IMR-90 (cell line): ENCODE measurements at regions not wholly inside any gene's neighbourhood (a gene's known extent, or its start where the extent isn't known, plus 50 kb on each side); places are given as distances from the start of the nearest gene placed in this dataset.

Experiments used
- ATAC-seq: fragments of 200-7000 bp; cut with Tn5 transposase; 2 replicates; pipeline ENCODE4 v1.9.1; 2020; ENCODE audit warnings: low read depth, mild to moderate bottlenecking, moderate library complexity
- BruUV-seq: library from RNA; stranded (reverse); fragments of 400-500 nt; replicated peaks from 2 replicates; lab custom pipeline; 2021; lab: Mats Ljungman, UMichigan
- CTCF ChIA-PET: fragments of 300-600 bp; formaldehyde crosslinking; extraction: SDS; loops from one replicate; lab custom pipeline; 2021; ENCODE audit warnings: antibody characterized with exemption; lab: Yijun Ruan, JAX
- POLR2A ChIA-PET: fragments of 300-600 bp; sonication (Branson Sonifier 250); formaldehyde crosslinking; loops from one replicate; lab custom pipeline; 2022; ENCODE audit warnings: antibody characterized with exemption; ENCODE audit not compliant: unreplicated experiment; lab: Charles Lee
- DNase-seq: peaks from one replicate; pipeline ENCODE4 v3.0.0; 2013
- H2AFZ ChIP-seq: replicated peaks from 2 replicates; pipeline ENCODE3; 2013; ENCODE audit warnings: low read length, mild to moderate bottlenecking; ENCODE audit not compliant: poor library complexity
- H2AK5ac ChIP-seq: 2 replicates; pipeline ENCODE4 v1.6.1; 2013; ENCODE audit warnings: low read depth, low read length, inconsistent platforms
- H2AK9ac ChIP-seq: replicated peaks from 2 replicates; pipeline ENCODE3; 2013; ENCODE audit warnings: mild to moderate bottlenecking, low read depth, low read length, moderate library complexity; ENCODE audit not compliant: poor library complexity
- H2BK120ac ChIP-seq: 2 replicates; pipeline ENCODE4 v1.6.1; 2013; ENCODE audit warnings: low read depth, low read length, inconsistent platforms
- H2BK15ac ChIP-seq: 3 replicates; pipeline ENCODE4 v1.6.1; 2013; ENCODE audit warnings: low read depth, low read length, inconsistent platforms
- H2BK20ac ChIP-seq: 2 replicates; pipeline ENCODE4 v1.6.1; 2013; ENCODE audit warnings: low read depth, mild to moderate bottlenecking, inconsistent platforms, low read length, moderate library complexity
- H2BK5ac ChIP-seq: 2 replicates; pipeline ENCODE4 v1.6.1; 2013; ENCODE audit warnings: mild to moderate bottlenecking, low read depth, low read length, inconsistent platforms; ENCODE audit not compliant: poor library complexity, severe bottlenecking
- H3K14ac ChIP-seq: replicated peaks from 2 replicates; pipeline ENCODE4 v1.6.1; 2013; ENCODE audit warnings: low read depth, low read length, inconsistent platforms
- H3K18ac ChIP-seq: 2 replicates; pipeline ENCODE4 v1.6.1; 2013; ENCODE audit warnings: low read depth, low read length, control low read depth
- H3K23ac ChIP-seq: 2 replicates; pipeline ENCODE4 v1.6.1; 2013; ENCODE audit warnings: low read depth, low read length, inconsistent platforms
- H3K27ac ChIP-seq: 2 replicates; pipeline ENCODE4 v1.5.1; 2013; ENCODE audit warnings: mild to moderate bottlenecking, control low read depth, low read length; ENCODE audit not compliant: insufficient read depth
- H3K27me3 ChIP-seq: 2 replicates; pipeline ENCODE4 v1.6.1; 2013; ENCODE audit warnings: low read length; ENCODE audit not compliant: control insufficient read depth, insufficient read depth
- H3K36me3 ChIP-seq: 2 replicates; pipeline ENCODE4 v1.6.1; 2013; ENCODE audit warnings: low read length, mixed read lengths; ENCODE audit not compliant: control insufficient read depth, insufficient read depth
- H3K4ac ChIP-seq: 2 replicates; pipeline ENCODE4 v1.6.1; 2013; ENCODE audit warnings: low read depth, low read length, inconsistent platforms
- H3K4me1 ChIP-seq: 2 replicates; pipeline ENCODE4 v1.6.1; 2013; ENCODE audit warnings: low read length, mixed read lengths; ENCODE audit not compliant: control insufficient read depth, insufficient read depth
- H3K4me2 ChIP-seq: 2 replicates; pipeline ENCODE4 v1.6.1; 2013; ENCODE audit warnings: low read depth, mild to moderate bottlenecking, control low read depth, low read length, moderate library complexity
- H3K4me3 ChIP-seq: 2 replicates; pipeline ENCODE4 v1.5.1; 2013; ENCODE audit warnings: low read depth, mild to moderate bottlenecking, control low read depth, low read length, moderate library complexity; ENCODE audit not compliant: insufficient read depth
- H3K56ac ChIP-seq: 2 replicates; pipeline ENCODE4 v1.6.1; 2013; ENCODE audit warnings: low read length, inconsistent platforms; ENCODE audit not compliant: insufficient read depth; ENCODE audit errors: extremely low read depth
- H3K79me1 ChIP-seq, 2 experiments: 2 replicates each; pipeline ENCODE4 v1.6.1; 2013; ENCODE audit warnings: low read length in 2 of 2, inconsistent platforms in 1 of 2, low read depth in 1 of 2
- H3K9ac ChIP-seq: 2 replicates; pipeline ENCODE4 v1.6.1; 2013; ENCODE audit warnings: low read depth, low read length, control low read depth
- H3K9me1 ChIP-seq: 2 replicates; pipeline ENCODE4 v1.6.1; 2013; ENCODE audit warnings: low read length, inconsistent platforms; ENCODE audit not compliant: insufficient read depth
- H3K9me3 ChIP-seq: 2 replicates; pipeline ENCODE4 v1.6.1; 2013; ENCODE audit warnings: low read length; ENCODE audit not compliant: control insufficient read depth, insufficient read depth
- H4K20me1 ChIP-seq: 2 replicates; pipeline ENCODE4 v1.6.1; 2013; ENCODE audit warnings: low read length, inconsistent platforms; ENCODE audit not compliant: insufficient read depth
- H4K5ac ChIP-seq: 2 replicates; pipeline ENCODE4 v1.6.1; 2013; ENCODE audit warnings: mild to moderate bottlenecking, low read depth, low read length, control low read depth
- H4K8ac ChIP-seq, 2 experiments: 2 replicates each; pipeline ENCODE4 v1.6.1; 2013; ENCODE audit warnings: low read depth in 2 of 2, low read length in 2 of 2, control low read depth in 1 of 2, inconsistent platforms in 1 of 2
- H4K91ac ChIP-seq: 2 replicates; pipeline ENCODE4 v1.6.1; 2013; ENCODE audit warnings: low read depth, low read length, inconsistent platforms; ENCODE audit not compliant: insufficient read depth
- BHLHE40 ChIP-seq: fragments of 150-350 bp; IDR thresholded peaks from 2 replicates; pipeline ENCODE4 v1.6.1; 2016; ENCODE audit warnings: mild to moderate bottlenecking, low read depth, low read length
- CEBPB ChIP-seq: IDR thresholded peaks from 2 replicates; pipeline ENCODE4 v1.6.1; 2012; ENCODE audit warnings: low read depth, low read length, improper control_type of control experiment
- CHD1 ChIP-seq: IDR thresholded peaks from 2 replicates; pipeline ENCODE4 v1.6.1; 2012; ENCODE audit warnings: low read depth, low read length, improper control_type of control experiment
- MAFK ChIP-seq: IDR thresholded peaks from 2 replicates; pipeline ENCODE4 v1.6.1; 2012; ENCODE audit warnings: low read depth, low read length, improper control_type of control experiment
- MAZ ChIP-seq: IDR thresholded peaks from 2 replicates; pipeline ENCODE4 v1.6.1; 2012; ENCODE audit warnings: low read depth, mild to moderate bottlenecking, low read length, improper control_type of control experiment, moderate library complexity, borderline replicate concordance
- MXI1 ChIP-seq: IDR thresholded peaks from 2 replicates; pipeline ENCODE4 v1.6.1; 2012; ENCODE audit warnings: low read depth, mild to moderate bottlenecking, low read length, moderate library complexity, borderline replicate concordance
- RAD21 ChIP-seq: IDR thresholded peaks from 2 replicates; pipeline ENCODE4 v1.6.1; 2012; ENCODE audit warnings: low read length, improper control_type of control experiment
- RCOR1 ChIP-seq: IDR thresholded peaks from 2 replicates; pipeline ENCODE4 v1.6.1; 2012; ENCODE audit warnings: mild to moderate bottlenecking, low read length, improper control_type of control experiment; ENCODE audit not compliant: insufficient replicate concordance
- SMC3 ChIP-seq: fragments of 150-350 bp; IDR thresholded peaks from 2 replicates; pipeline ENCODE4 v1.6.1; 2016; ENCODE audit warnings: low read depth, mild to moderate bottlenecking, antibody characterized with exemption, low read length, moderate library complexity
- WGBS, 2 experiments: methylation state at CpG; one replicate each; pipeline versions ENCODE4 v1.1.5 to v1.1.7; 2013; ENCODE audit warnings: missing lambda C conversion rate in 2 of 2; ENCODE audit not compliant: insufficient read length in 1 of 2; ENCODE audit errors: extremely low coverage in 2 of 2; 5-methylcytosine and 5-hydroxymethylcytosine counted together
- dilution Hi-C: fragments of 300-500 bp; cut with HindIII; formaldehyde crosslinking; loops from one replicate; pipeline ENCODE4 v1.14.3; 2018; ENCODE audit warnings: low sequenced_read_pairs; ENCODE audit not compliant: unreplicated experiment
- in situ Hi-C: fragments of 300-500 bp; cut with MboI; formaldehyde crosslinking; loops from 3 replicates; pipeline ENCODE4 v1.14.3; 2019; ENCODE audit warnings: low sequenced_read_pairs, inconsistent platforms, mixed read lengths
- intact Hi-C: fragments of 100-400 bp; cut with micrococcal nuclease; formaldehyde crosslinking; loops from 2 replicates; pipeline ENCODE4 v1.10.0; 2022
- TF ChIP-seq, protein P1 (sequence below): fragments of 150-350 bp; IDR thresholded peaks from 2 replicates; pipeline ENCODE4 v1.6.1; 2016; ENCODE audit warnings: low read depth, mild to moderate bottlenecking, low read length, moderate library complexity, borderline replicate concordance
- TF ChIP-seq, protein P2 (sequence below): fragments of 150-350 bp; IDR thresholded peaks from 2 replicates; pipeline ENCODE4 v1.6.1; 2017; ENCODE audit warnings: mild to moderate bottlenecking, antibody characterized with exemption, low read length, low read depth

DNA sequence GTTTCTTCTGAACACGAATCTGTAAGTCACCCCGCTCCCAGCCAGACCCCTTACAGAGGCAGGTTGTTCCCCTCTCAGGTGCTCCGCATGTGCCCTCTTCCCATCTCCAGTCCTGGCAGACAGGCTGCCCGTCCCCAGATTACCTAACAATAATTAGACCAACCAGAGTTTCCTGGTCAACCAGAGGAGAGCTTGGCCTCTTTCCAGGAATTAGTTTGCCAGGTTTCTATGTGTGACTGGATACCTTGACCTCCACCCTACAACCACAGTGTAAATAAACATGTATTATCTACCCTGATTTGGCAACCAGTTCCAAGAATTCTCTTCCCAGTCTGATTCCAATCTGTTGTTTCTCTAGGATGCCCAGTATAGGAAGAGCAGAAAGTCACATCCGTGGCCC is 178.0 kb upstream of the UMPS start:
- WGBS, 2 experiments = 66% methylated on average over 3 of the region's 5 CpGs; no CpG with 5 or more reads in 1 of the 2 experiments
- in situ Hi-C loops = no loop called here
- TF ChIP-seq RCOR1 (no peak), RAD21 (no peak), SMC3 (no peak), MAFK (no peak), CEBPB (no peak), BHLHE40 (no peak), CHD1 (no peak), MXI1 (no peak), MAZ (no peak)
- TF ChIP-seq, protein P1, sequence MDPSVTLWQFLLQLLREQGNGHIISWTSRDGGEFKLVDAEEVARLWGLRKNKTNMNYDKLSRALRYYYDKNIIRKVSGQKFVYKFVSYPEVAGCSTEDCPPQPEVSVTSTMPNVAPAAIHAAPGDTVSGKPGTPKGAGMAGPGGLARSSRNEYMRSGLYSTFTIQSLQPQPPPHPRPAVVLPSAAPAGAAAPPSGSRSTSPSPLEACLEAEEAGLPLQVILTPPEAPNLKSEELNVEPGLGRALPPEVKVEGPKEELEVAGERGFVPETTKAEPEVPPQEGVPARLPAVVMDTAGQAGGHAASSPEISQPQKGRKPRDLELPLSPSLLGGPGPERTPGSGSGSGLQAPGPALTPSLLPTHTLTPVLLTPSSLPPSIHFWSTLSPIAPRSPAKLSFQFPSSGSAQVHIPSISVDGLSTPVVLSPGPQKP = no peak
- TF ChIP-seq, protein P2, sequence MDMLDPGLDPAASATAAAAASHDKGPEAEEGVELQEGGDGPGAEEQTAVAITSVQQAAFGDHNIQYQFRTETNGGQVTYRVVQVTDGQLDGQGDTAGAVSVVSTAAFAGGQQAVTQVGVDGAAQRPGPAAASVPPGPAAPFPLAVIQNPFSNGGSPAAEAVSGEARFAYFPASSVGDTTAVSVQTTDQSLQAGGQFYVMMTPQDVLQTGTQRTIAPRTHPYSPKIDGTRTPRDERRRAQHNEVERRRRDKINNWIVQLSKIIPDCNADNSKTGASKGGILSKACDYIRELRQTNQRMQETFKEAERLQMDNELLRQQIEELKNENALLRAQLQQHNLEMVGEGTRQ = no peak
- H2AK9ac ChIP-seq = no peak overlapping the region
- H3K4me2 ChIP-seq = no peak overlapping the region
- H3K23ac ChIP-seq = no peak overlapping the region
- no peak overlapping the region for H2BK20ac ChIP-seq
- no peaks in the 10 kb centered on the region for H3K9me3 ChIP-seq
- intact Hi-C loops = loop anchor here (5.0 kb wide), 1 partner anchor 85 kb away; no protein-coding TSS in a partner anchor
- no peak overlapping the region for H2AK5ac ChIP-seq
- no peaks in the 10 kb centered on the region for H3K9me1 ChIP-seq
- dilution Hi-C loops = no loop called here
- ChIA-PET CTCF (interaction anchor here (0.5 kb wide), 1 partner anchor 11 kb away, joined by 3 read pairs; no protein-coding TSS in a partner anchor), POLR2A (no interaction called here)
- H2BK120ac ChIP-seq = no peak overlapping the region
- H3K36me3 ChIP-seq = no peaks in the 10 kb centered on the region
- H4K20me1 ChIP-seq = no peaks in the 10 kb centered on the region
- H4K5ac ChIP-seq = no peak overlapping the region
- H3K56ac ChIP-seq = no peak overlapping the region
- no peak overlapping the region for H3K14ac ChIP-seq
- H3K27me3 ChIP-seq = peaks cover 15% of the 10 kb centered on the region
- no peaks in the 10 kb centered on the region for H3K4me1 ChIP-seq
- H3K4me3 ChIP-seq = no peak overlapping the region
- no peaks in the 10 kb centered on the region for H3K79me1 ChIP-seq
- peak; percentile 4 for DNase-seq
- no peak for ATAC-seq
- no peak overlapping the region for H2BK15ac ChIP-seq
- BruUV-seq = no TSS peak
- no peak overlapping the region for H2AFZ ChIP-seq
- H3K4ac ChIP-seq = no peak overlapping the region
- H4K91ac ChIP-seq = no peak overlapping the region
- no peak overlapping the region for H4K8ac ChIP-seq
- H2BK5ac ChIP-seq = no peak overlapping the region
- H3K18ac ChIP-seq = no peak overlapping the region
- H3K9ac ChIP-seq = no peak overlapping the region
- H3K27ac ChIP-seq = no peak overlapping the region
